ENCODE measurements at regions not wholly inside any gene's neighbourhood (a gene's known extent, or its start where the extent isn't known, plus 50 kb on each side); places are given as distances from the start of the nearest gene placed in this dataset.

GRCh38 chr13:44819772-44820171, 169.5 kb downstream of the NUFIP1 start:
- Histone ChIP-seq H3K27ac (ENCODE audit: low read depth in 2 of 2, low read length in 2 of 2) (no peak overlapping the region), H3K4me3 (ENCODE audit: low read length in 3 of 3) (no peak overlapping the region), H3K4me1 (ENCODE audit: control insufficient read depth in 2 of 3, insufficient read depth in 2 of 3, low read depth in 1 of 3, low read length in 3 of 3) (no peaks in the 10 kb centered on the region), H3K36me3 (ENCODE audit: control insufficient read depth in 2 of 3, insufficient read depth in 3 of 3, low read length in 3 of 3) (no peaks in the 10 kb centered on the region), H3K9ac (ENCODE audit: low read length in 3 of 3) (no peak overlapping the region), H3K27me3 (ENCODE audit: control insufficient read depth, insufficient read depth, low read length) (no peaks in the 10 kb centered on the region), H3K9me3 (ENCODE audit: control insufficient read depth in 2 of 3, insufficient read depth in 1 of 3, low read length in 3 of 3) (no peaks in the 10 kb centered on the region)
- no peak for TF ChIP-seq CTCF (IDR thresholded peaks at IDR 0.05; ENCODE audit: borderline replicate concordance, extremely low read depth, insufficient read depth)
- intact Hi-C loops (cut with DNase I): no loop called here
- FAIRE-seq (no peak), DNase-seq (no peak)

- Histone ChIP-seq H3K9me3 (ENCODE audit: control insufficient read depth in 2 of 3, insufficient read depth in 1 of 3, low read length in 3 of 3) (no peaks in the 10 kb centered on the region), H3K36me3 (ENCODE audit: control insufficient read depth in 2 of 3, insufficient read depth in 3 of 3, low read length in 3 of 3) (no peaks in the 10 kb centered on the region), H3K4me1 (ENCODE audit: control insufficient read depth in 2 of 3, insufficient read depth in 2 of 3, low read depth in 1 of 3, low read length in 3 of 3) (no peaks in the 10 kb centered on the region), H3K27ac (ENCODE audit: low read depth in 2 of 2, low read length in 2 of 2) (no peak overlapping the region), H3K4me3 (ENCODE audit: low read length in 3 of 3) (no peak overlapping the region), H3K27me3 (ENCODE audit: control insufficient read depth, insufficient read depth, low read length) (no peaks in the 10 kb centered on the region), H3K9ac (ENCODE audit: low read length in 3 of 3) (no peak overlapping the region)
- DNase-seq (no peak), FAIRE-seq (no peak)
- no peak for TF ChIP-seq CTCF (IDR thresholded peaks at IDR 0.05; ENCODE audit: borderline replicate concordance, extremely low read depth, insufficient read depth)
- intact Hi-C loops (cut with DNase I): no loop called here
Observed at GRCh38 chr13:44819245-44819644, 170.0 kb downstream of the NUFIP1 start.

DNA sequence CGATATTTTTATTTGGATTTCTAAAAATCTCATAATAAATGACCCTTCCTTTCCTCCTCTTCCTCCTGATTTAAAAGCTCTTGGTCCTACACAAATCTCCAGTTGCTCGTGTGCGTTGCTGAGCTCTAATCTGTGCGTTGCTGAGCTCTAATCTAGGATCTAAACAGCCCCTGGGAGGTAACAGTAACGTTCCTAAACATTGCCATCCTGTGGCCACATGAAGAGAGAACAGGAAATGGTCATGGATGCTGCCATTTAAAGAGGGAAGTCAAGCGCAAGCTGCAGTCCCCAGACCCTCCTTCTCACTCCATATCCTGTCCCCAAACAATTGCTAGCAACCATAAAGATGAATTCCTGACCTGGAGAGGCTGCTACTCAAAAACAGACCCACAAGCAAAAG, 170.8 kb downstream of the NUFIP1 start:
- intact Hi-C loops (cut with DNase I): no loop called here
- no peaks in the 10 kb centered on the region for H3K27me3 ChIP-seq (ENCODE audit: control insufficient read depth, insufficient read depth, low read length)
- DNase-seq: peak in 1 of 5 donors; percentile 36
- no peaks in the 10 kb centered on the region for H3K4me1 ChIP-seq (ENCODE audit: control insufficient read depth in 2 of 3, insufficient read depth in 2 of 3, low read depth in 1 of 3, low read length in 3 of 3)
- no peak overlapping the region for H3K9ac ChIP-seq (ENCODE audit: low read length in 3 of 3)
- no peak overlapping the region for H3K27ac ChIP-seq (ENCODE audit: low read depth in 2 of 2, low read length in 2 of 2)
- no peaks in the 10 kb centered on the region for H3K9me3 ChIP-seq (ENCODE audit: control insufficient read depth in 2 of 3, insufficient read depth in 1 of 3, low read length in 3 of 3)
- no peak for FAIRE-seq
- no peaks in the 10 kb centered on the region for H3K36me3 ChIP-seq (ENCODE audit: control insufficient read depth in 2 of 3, insufficient read depth in 3 of 3, low read length in 3 of 3)
- no peak for TF ChIP-seq CTCF (IDR thresholded peaks at IDR 0.05; ENCODE audit: borderline replicate concordance, extremely low read depth, insufficient read depth)
- H3K4me3 ChIP-seq (ENCODE audit: low read length in 3 of 3): no peak overlapping the region

- intact Hi-C loops (cut with DNase I): no loop called here
- Histone ChIP-seq H3K27ac (ENCODE audit: low read depth in 2 of 2, low read length in 2 of 2) (no peak overlapping the region), H3K27me3 (ENCODE audit: control insufficient read depth, insufficient read depth, low read length) (no peaks in the 10 kb centered on the region), H3K4me3 (ENCODE audit: low read length in 3 of 3) (no peak overlapping the region), H3K9me3 (ENCODE audit: control insufficient read depth in 2 of 3, insufficient read depth in 1 of 3, low read length in 3 of 3) (no peaks in the 10 kb centered on the region), H3K36me3 (ENCODE audit: control insufficient read depth in 2 of 3, insufficient read depth in 3 of 3, low read length in 3 of 3) (no peaks in the 10 kb centered on the region), H3K4me1 (ENCODE audit: control insufficient read depth in 2 of 3, insufficient read depth in 2 of 3, low read depth in 1 of 3, low read length in 3 of 3) (no peaks in the 10 kb centered on the region), H3K9ac (ENCODE audit: low read length in 3 of 3) (no peak overlapping the region)
- no peak for DNase-seq
- TF ChIP-seq CTCF (IDR thresholded peaks at IDR 0.05; ENCODE audit: borderline replicate concordance, extremely low read depth, insufficient read depth): no peak
- no peak for FAIRE-seq
Observed at GRCh38 chr13:44818016-44818415, 171.3 kb downstream of the NUFIP1 start.

All from kidney (tissue), 13 donors.